HFF-Myc (cell line): ENCODE measurements at regions not wholly inside any gene's neighbourhood (a gene's known extent, or its start where the extent isn't known, plus 50 kb on each side); places are given as distances from the start of the nearest gene placed in this dataset.
A peak's percentile ranks its signal among the peaks of the same experiment; 100 is the strongest.

Experiments
- DNase-seq: peaks from one replicate; pipeline ENCODE4 v3.0.0-alpha.2; 2011; ENCODE audit warnings: low read depth; ENCODE audit errors: extremely low read depth
- H3K4me3 ChIP-seq: replicated peaks from 2 replicates; pipeline ENCODE4 v1.5.1; 2011; ENCODE audit warnings: low read depth, mild to moderate bottlenecking, control low read depth, low read length
- TF ChIP-seq, protein P1 (sequence below): IDR thresholded peaks from 2 replicates; pipeline ENCODE4 v1.5.1; 2012; ENCODE audit warnings: mild to moderate bottlenecking, low read depth, low read length, control low read depth; ENCODE audit errors: missing control alignments

DNA sequence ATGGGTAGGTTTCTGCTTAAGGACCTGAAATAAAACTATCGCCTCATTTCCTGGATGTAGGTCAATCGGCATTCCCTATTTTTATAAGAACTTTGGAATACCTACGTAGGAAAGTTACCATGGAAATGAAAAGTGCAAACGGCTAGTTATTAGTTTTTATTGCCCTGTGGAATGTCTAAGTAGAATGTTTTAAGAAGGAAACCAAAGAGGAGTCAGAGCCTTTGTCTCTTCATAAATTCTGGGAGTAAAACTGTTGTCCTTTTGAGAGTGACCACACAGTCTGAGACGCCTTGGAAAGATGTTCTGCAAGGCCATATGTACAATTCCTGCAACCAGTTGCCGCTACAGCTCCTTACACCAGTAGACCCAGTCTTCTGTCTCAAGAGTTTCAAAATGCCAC lies 176.0 kb upstream of the SEL1L start:
- TF ChIP-seq, protein P1, sequence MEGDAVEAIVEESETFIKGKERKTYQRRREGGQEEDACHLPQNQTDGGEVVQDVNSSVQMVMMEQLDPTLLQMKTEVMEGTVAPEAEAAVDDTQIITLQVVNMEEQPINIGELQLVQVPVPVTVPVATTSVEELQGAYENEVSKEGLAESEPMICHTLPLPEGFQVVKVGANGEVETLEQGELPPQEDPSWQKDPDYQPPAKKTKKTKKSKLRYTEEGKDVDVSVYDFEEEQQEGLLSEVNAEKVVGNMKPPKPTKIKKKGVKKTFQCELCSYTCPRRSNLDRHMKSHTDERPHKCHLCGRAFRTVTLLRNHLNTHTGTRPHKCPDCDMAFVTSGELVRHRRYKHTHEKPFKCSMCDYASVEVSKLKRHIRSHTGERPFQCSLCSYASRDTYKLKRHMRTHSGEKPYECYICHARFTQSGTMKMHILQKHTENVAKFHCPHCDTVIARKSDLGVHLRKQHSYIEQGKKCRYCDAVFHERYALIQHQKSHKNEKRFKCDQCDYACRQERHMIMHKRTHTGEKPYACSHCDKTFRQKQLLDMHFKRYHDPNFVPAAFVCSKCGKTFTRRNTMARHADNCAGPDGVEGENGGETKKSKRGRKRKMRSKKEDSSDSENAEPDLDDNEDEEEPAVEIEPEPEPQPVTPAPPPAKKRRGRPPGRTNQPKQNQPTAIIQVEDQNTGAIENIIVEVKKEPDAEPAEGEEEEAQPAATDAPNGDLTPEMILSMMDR: no peak
- DNase-seq: no peak
- H3K4me3 ChIP-seq: no peak overlapping the region

GRCh38 chr14:81710232-81710845 lies 176.7 kb upstream of the SEL1L start:
- no peak overlapping the region for H3K4me3 ChIP-seq
- no peak for DNase-seq
- TF ChIP-seq, protein P1: peak; percentile 27

GRCh38 chr14:81715731-81716130 lies 182.1 kb upstream of the SEL1L start:
- DNase-seq: no peak
- TF ChIP-seq, protein P1: no peak
- H3K4me3 ChIP-seq: no peak overlapping the region

GRCh38 chr14:81716953-81717352 lies 183.3 kb upstream of the SEL1L start:
- H3K4me3 ChIP-seq: no peak overlapping the region
- DNase-seq: no peak
- TF ChIP-seq, protein P1: no peak

- no peak overlapping the region for H3K4me3 ChIP-seq
- TF ChIP-seq, protein P1: no peak
- no peak for DNase-seq
Measured at GRCh38 chr14:81723956-81724355, 190.3 kb upstream of the SEL1L start.

DNA sequence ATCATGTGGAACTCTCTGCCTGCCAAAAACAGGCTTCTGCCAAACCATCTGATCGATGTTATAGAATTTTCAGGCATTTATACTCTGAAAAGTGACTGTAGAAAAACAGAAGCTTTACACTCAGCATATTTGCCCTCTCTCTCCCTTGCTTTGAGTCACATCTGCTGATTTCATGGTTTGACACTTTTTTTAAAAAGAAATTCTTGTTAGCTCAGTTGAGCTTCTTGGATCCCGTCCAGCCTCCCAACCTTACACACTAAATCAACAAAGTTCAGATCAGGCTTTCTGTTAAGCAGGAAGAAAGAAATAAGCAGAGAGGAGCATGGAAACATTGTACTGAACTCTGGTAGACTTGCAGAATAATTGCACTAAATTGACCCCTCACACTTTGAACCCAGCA lies 193.6 kb upstream of the SEL1L start:
- no peak overlapping the region for H3K4me3 ChIP-seq
- no peak for DNase-seq
- TF ChIP-seq, protein P1: no peak

GRCh38 chr14:81728447-81728846 lies 194.8 kb upstream of the SEL1L start:
- H3K4me3 ChIP-seq: no peak overlapping the region
- TF ChIP-seq, protein P1: no peak
- no peak for DNase-seq
